ENCODE measurements at regions not wholly inside any gene's neighbourhood (a gene's known extent, or its start where the extent isn't known, plus 50 kb on each side); places are given as distances from the start of the nearest gene placed in this dataset.
"Not testable (repeated sequence)": the region's sequence is repeated elsewhere in the genome, so short reads cannot be mapped to it uniquely, and the experiment has no call there.

- H3K27ac Mint-ChIP-seq, result no peak overlapping the region
- H3K36me3 Mint-ChIP-seq (ENCODE audit: low read depth), result no peaks in the 10 kb centered on the region
- peaks cover 4% of the 10 kb centered on the region for H3K9me3 Mint-ChIP-seq
- H3K4me3 Mint-ChIP-seq, result no peak overlapping the region
- POLR2A ChIA-PET, result no interaction called here
- DNase-seq, result no peak
- H3K27me3 Mint-ChIP-seq, result no peaks in the 10 kb centered on the region
- CTCF ChIA-PET, result no interaction called here
- H3K4me1 Mint-ChIP-seq, result no peaks in the 10 kb centered on the region
Observed at GRCh38 chr19:30277941-30278881, 94.0 kb upstream of the ZNF536 start.

- no peaks in the 10 kb centered on the region for H3K4me1 Mint-ChIP-seq
- no peak overlapping the region for H3K4me3 Mint-ChIP-seq
- ChIA-PET CTCF (no interaction called here), POLR2A (no interaction called here)
- no peaks in the 10 kb centered on the region for H3K36me3 Mint-ChIP-seq (ENCODE audit: low read depth)
- H3K9me3 Mint-ChIP-seq, result no peaks in the 10 kb centered on the region
- DNase-seq, result no peak
- no peak overlapping the region for H3K27ac Mint-ChIP-seq
- no peaks in the 10 kb centered on the region for H3K27me3 Mint-ChIP-seq
Observed at GRCh38 chr19:30278882-30279254, 93.3 kb upstream of the ZNF536 start.

- H3K4me1 Mint-ChIP-seq, result no peaks in the 10 kb centered on the region
- ChIA-PET POLR2A (no interaction called here), CTCF (no interaction called here)
- DNase-seq, result no peak
- no peak overlapping the region for H3K27ac Mint-ChIP-seq
- H3K36me3 Mint-ChIP-seq (ENCODE audit: low read depth), result no peaks in the 10 kb centered on the region
- H3K4me3 Mint-ChIP-seq, result no peak overlapping the region
- no peaks in the 10 kb centered on the region for H3K9me3 Mint-ChIP-seq
- no peaks in the 10 kb centered on the region for H3K27me3 Mint-ChIP-seq
Observed at GRCh38 chr19:30280018-30280417, 92.2 kb upstream of the ZNF536 start.

- H3K36me3 Mint-ChIP-seq (ENCODE audit: low read depth), result no peaks in the 10 kb centered on the region
- DNase-seq, result no peak
- H3K27ac Mint-ChIP-seq, result no peak overlapping the region
- H3K4me3 Mint-ChIP-seq, result no peak overlapping the region
- H3K9me3 Mint-ChIP-seq, result peaks cover 2% of the 10 kb centered on the region
- H3K4me1 Mint-ChIP-seq, result no peaks in the 10 kb centered on the region
- ChIA-PET CTCF (no interaction called here), POLR2A (no interaction called here)
- no peaks in the 10 kb centered on the region for H3K27me3 Mint-ChIP-seq
Observed at GRCh38 chr19:30281906-30282305, 90.3 kb upstream of the ZNF536 start.

- H3K4me1 Mint-ChIP-seq, result no peaks in the 10 kb centered on the region
- no peaks in the 10 kb centered on the region for H3K27me3 Mint-ChIP-seq
- CTCF ChIA-PET, result no interaction called here
- POLR2A ChIA-PET, result no interaction called here
- DNase-seq, result no peak
- H3K27ac Mint-ChIP-seq, result no peak overlapping the region
- H3K36me3 Mint-ChIP-seq (ENCODE audit: low read depth), result no peaks in the 10 kb centered on the region
- H3K4me3 Mint-ChIP-seq, result no peak overlapping the region
- H3K9me3 Mint-ChIP-seq, result peaks cover 3% of the 10 kb centered on the region
Observed at GRCh38 chr19:30283556-30283955, 88.6 kb upstream of the ZNF536 start.

GRCh38 chr19:30284209-30284608 lies 88.0 kb upstream of the ZNF536 start:
- Mint-ChIP-seq H3K4me1 (no peaks in the 10 kb centered on the region), H3K27ac (no peak overlapping the region), H3K9me3 (peaks cover 3% of the 10 kb centered on the region), H3K4me3 (no peak overlapping the region), H3K36me3 (ENCODE audit: low read depth) (no peaks in the 10 kb centered on the region), H3K27me3 (no peaks in the 10 kb centered on the region)
- ChIA-PET POLR2A (no interaction called here), CTCF (no interaction called here)
- DNase-seq, result no peak

GRCh38 chr19:30284885-30285284 lies 87.3 kb upstream of the ZNF536 start:
- POLR2A ChIA-PET, result no interaction called here
- Mint-ChIP-seq H3K36me3 (ENCODE audit: low read depth) (no peaks in the 10 kb centered on the region), H3K27me3 (no peaks in the 10 kb centered on the region), H3K9me3 (peaks cover 3% of the 10 kb centered on the region), H3K4me1 (no peaks in the 10 kb centered on the region), H3K4me3 (no peak overlapping the region), H3K27ac (no peak overlapping the region)
- no peak for DNase-seq
- CTCF ChIA-PET, result no interaction called here

GRCh38 chr19:30286378-30286777 lies 85.8 kb upstream of the ZNF536 start:
- ChIA-PET CTCF (no interaction called here), POLR2A (no interaction called here)
- Mint-ChIP-seq H3K9me3 (peaks cover 3% of the 10 kb centered on the region), H3K4me1 (no peaks in the 10 kb centered on the region), H3K36me3 (ENCODE audit: low read depth) (no peaks in the 10 kb centered on the region), H3K4me3 (no peak overlapping the region), H3K27ac (no peak overlapping the region), H3K27me3 (no peaks in the 10 kb centered on the region)
- DNase-seq, result no peak

GRCh38 chr19:30287259-30287658 lies 84.9 kb upstream of the ZNF536 start:
- H3K4me3 Mint-ChIP-seq, result no peak overlapping the region
- ChIA-PET POLR2A (no interaction called here), CTCF (no interaction called here)
- H3K9me3 Mint-ChIP-seq, result peaks cover 3% of the 10 kb centered on the region
- H3K27ac Mint-ChIP-seq, result no peak overlapping the region
- H3K27me3 Mint-ChIP-seq, result no peaks in the 10 kb centered on the region
- no peaks in the 10 kb centered on the region for H3K36me3 Mint-ChIP-seq (ENCODE audit: low read depth)
- H3K4me1 Mint-ChIP-seq, result no peaks in the 10 kb centered on the region
- DNase-seq, result no peak

GRCh38 chr19:30287973-30288372 lies 84.2 kb upstream of the ZNF536 start:
- H3K27me3 Mint-ChIP-seq, result no peaks in the 10 kb centered on the region
- no peak for DNase-seq
- no peaks in the 10 kb centered on the region for H3K4me1 Mint-ChIP-seq
- CTCF ChIA-PET, result no interaction called here
- H3K27ac Mint-ChIP-seq, result no peak overlapping the region
- H3K36me3 Mint-ChIP-seq (ENCODE audit: low read depth), result no peaks in the 10 kb centered on the region
- H3K4me3 Mint-ChIP-seq, result no peak overlapping the region
- POLR2A ChIA-PET, result no interaction called here
- H3K9me3 Mint-ChIP-seq, result peaks cover 3% of the 10 kb centered on the region

GRCh38 chr19:30288911-30289310 lies 83.3 kb upstream of the ZNF536 start:
- DNase-seq, result no peak
- Mint-ChIP-seq H3K4me1 (no peaks in the 10 kb centered on the region), H3K27ac (no peak overlapping the region), H3K27me3 (no peaks in the 10 kb centered on the region), H3K36me3 (ENCODE audit: low read depth) (no peaks in the 10 kb centered on the region), H3K4me3 (no peak overlapping the region), H3K9me3 (peaks cover 3% of the 10 kb centered on the region)
- CTCF ChIA-PET, result no interaction called here
- POLR2A ChIA-PET, result no interaction called here

- DNase-seq, result no peak
- Mint-ChIP-seq H3K4me3 (no peak overlapping the region), H3K4me1 (no peaks in the 10 kb centered on the region), H3K27me3 (no peaks in the 10 kb centered on the region), H3K9me3 (peaks cover 3% of the 10 kb centered on the region), H3K27ac (no peak overlapping the region), H3K36me3 (ENCODE audit: low read depth) (no peaks in the 10 kb centered on the region)
- ChIA-PET CTCF (no interaction called here), POLR2A (no interaction called here)
Observed at GRCh38 chr19:30289336-30289735, 82.8 kb upstream of the ZNF536 start.

GRCh38 chr19:30290805-30291204 lies 81.4 kb upstream of the ZNF536 start:
- DNase-seq; H3K9me3 Mint-ChIP-seq; CTCF ChIA-PET; H3K36me3 Mint-ChIP-seq (ENCODE audit: low read depth); POLR2A ChIA-PET; H3K27me3 Mint-ChIP-seq; H3K4me1 Mint-ChIP-seq; H3K4me3 Mint-ChIP-seq; H3K27ac Mint-ChIP-seq: not testable (repeated sequence)

- H3K4me3 Mint-ChIP-seq, result no peak overlapping the region
- H3K27me3 Mint-ChIP-seq, result no peaks in the 10 kb centered on the region
- H3K4me1 Mint-ChIP-seq, result no peaks in the 10 kb centered on the region
- no peak overlapping the region for H3K27ac Mint-ChIP-seq
- no peaks in the 10 kb centered on the region for H3K9me3 Mint-ChIP-seq
- DNase-seq, result no peak
- ChIA-PET POLR2A (no interaction called here), CTCF (no interaction called here)
- H3K36me3 Mint-ChIP-seq (ENCODE audit: low read depth), result no peaks in the 10 kb centered on the region
Observed at GRCh38 chr19:30293051-30293785, 79.0 kb upstream of the ZNF536 start.
